HEK293 (cell line): ENCODE measurements at regions not wholly inside any gene's neighbourhood (a gene's known extent, or its start where the extent isn't known, plus 50 kb on each side); places are given as distances from the start of the nearest gene placed in this dataset.
"Not testable (repeated sequence)": the region's sequence is repeated elsewhere in the genome, so short reads cannot be mapped to it uniquely, and the experiment has no call there.

Source experiments
- CTCF ChIA-PET: fragments of 350-600 bp; formaldehyde crosslinking; extraction: SDS; loops from one replicate; lab custom pipeline; 2021; ENCODE audit warnings: antibody characterized with exemption; lab: Yijun Ruan, JAX
- POLR2A ChIA-PET: fragments of 300-600 bp; formaldehyde crosslinking; extraction: SDS; loops from one replicate; lab custom pipeline; 2020; ENCODE audit warnings: antibody characterized with exemption, inconsistent platforms; lab: Yijun Ruan, JAX
- H3K27ac ChIP-seq: fragments of 200-500 bp; sonication (Bioruptor generic); 2 replicates; pipeline ENCODE4 v1.5.1; 2014; ENCODE audit warnings: low read depth, low read length, control low read depth, inconsistent platforms; ENCODE audit errors: extremely low read depth
- H3K36me3 ChIP-seq, 2 experiments: fragments of 200-500 bp in 1 of 2; sonication (Bioruptor generic) in 1 of 2; 1 replicate in 1 of 2; 2 replicates in 1 of 2; pipeline ENCODE4 v1.5.1; 2014 to 2017; ENCODE audit warnings: inconsistent platforms in 2 of 2, low read length in 2 of 2; ENCODE audit not compliant: control insufficient read depth in 2 of 2, insufficient read depth in 1 of 2
- H3K4me1 ChIP-seq: fragments of 200-500 bp; sonication (Bioruptor generic); 2 replicates; pipeline ENCODE4 v1.5.1; 2014; ENCODE audit warnings: mild to moderate bottlenecking, low read length, inconsistent platforms; ENCODE audit not compliant: control insufficient read depth, insufficient read depth
- H3K4me3 ChIP-seq: 2 replicates; pipeline ENCODE4 v1.5.1; 2011; ENCODE audit warnings: low read depth, mild to moderate bottlenecking, control low read depth, low read length, moderate library complexity
- H3K9me3 ChIP-seq: fragments of 200-500 bp; sonication (Bioruptor generic); 2 replicates; pipeline ENCODE4 v1.5.1; 2014; ENCODE audit warnings: low read depth, low read length, inconsistent platforms; ENCODE audit not compliant: control insufficient read depth, insufficient read depth
- HOXC10 ChIP-seq: sonication (generic); formaldehyde crosslinking; IDR thresholded peaks from 2 replicates; pipeline ENCODE4 v1.8.1; 2023; ENCODE audit warnings: mild to moderate bottlenecking, missing genetic modification reagents
- ZBTB17 ChIP-seq: fragments of 450-650 bp; formaldehyde crosslinking; IDR thresholded peaks from 2 replicates; pipeline ENCODE4 v1.5.1; 2016; ENCODE audit warnings: missing biosample characterization, missing genetic modification characterization
- ZFP3 ChIP-seq: fragments of 450-650 bp; formaldehyde crosslinking; IDR thresholded peaks from 2 replicates; pipeline ENCODE4 v1.5.1; 2016; ENCODE audit warnings: low read depth, missing biosample characterization, missing genetic modification characterization
- ZFP69B ChIP-seq: fragments of 450-650 bp; formaldehyde crosslinking; IDR thresholded peaks from 2 replicates; pipeline ENCODE4 v1.5.1; 2016; ENCODE audit warnings: missing biosample characterization, missing genetic modification characterization
- ZNF140 ChIP-seq: fragments of 450-650 bp; formaldehyde crosslinking; IDR thresholded peaks from 2 replicates; pipeline ENCODE4 v1.5.1; 2016; ENCODE audit warnings: missing biosample characterization, missing genetic modification characterization
- ZNF169 ChIP-seq: fragments of 450-650 bp; formaldehyde crosslinking; IDR thresholded peaks from 2 replicates; pipeline ENCODE4 v1.5.1; 2016; ENCODE audit warnings: missing biosample characterization, missing genetic modification characterization
- ZNF184 ChIP-seq: fragments of 450-650 bp; IDR thresholded peaks from 2 replicates; pipeline ENCODE4 v1.5.1; 2018; ENCODE audit warnings: missing biosample characterization, mild to moderate bottlenecking, missing genetic modification characterization
- ZNF214 ChIP-seq: fragments of 450-650 bp; formaldehyde crosslinking; IDR thresholded peaks from 2 replicates; pipeline ENCODE4 v1.5.1; 2017; ENCODE audit warnings: missing biosample characterization, mild to moderate bottlenecking, missing genetic modification characterization, borderline replicate concordance
- ZNF221 ChIP-seq: fragments of 450-650 bp; formaldehyde crosslinking; IDR thresholded peaks from 2 replicates; pipeline ENCODE4 v1.5.1; 2017; ENCODE audit warnings: missing biosample characterization, missing genetic modification characterization, borderline replicate concordance
- ZNF223 ChIP-seq: fragments of 450-650 bp; formaldehyde crosslinking; IDR thresholded peaks from 2 replicates; pipeline ENCODE4 v1.5.1; 2016; ENCODE audit warnings: missing biosample characterization, missing genetic modification characterization
- ZNF248 ChIP-seq: fragments of 450-650 bp; formaldehyde crosslinking; IDR thresholded peaks from 2 replicates; pipeline ENCODE4 v1.5.1; 2017; ENCODE audit warnings: missing biosample characterization, missing genetic modification characterization
- ZNF274 ChIP-seq, 2 experiments: fragments of 200-500 bp in 1 of 2; fragments of 450-650 bp in 1 of 2; sonication (Bioruptor generic) in 1 of 2; formaldehyde crosslinking in 1 of 2; IDR thresholded peaks; 2 replicates each; pipeline versions ENCODE4 v1.5.1 to v1.6.1; 2014 to 2016; ENCODE audit warnings: borderline replicate concordance in 1 of 2, inconsistent platforms in 1 of 2, low read length in 1 of 2, missing biosample characterization in 1 of 2, missing genetic modification characterization in 1 of 2
- ZNF311 ChIP-seq: fragments of 450-650 bp; formaldehyde crosslinking; IDR thresholded peaks from 2 replicates; pipeline ENCODE4 v1.5.1; 2017; ENCODE audit warnings: missing biosample characterization, missing genetic modification characterization, borderline replicate concordance
- ZNF335 ChIP-seq: fragments of 450-650 bp; formaldehyde crosslinking; conservative IDR thresholded peaks from 2 replicates; pipeline ENCODE4 v1.5.1; 2016; ENCODE audit warnings: missing biosample characterization, missing genetic modification characterization
- ZNF341 ChIP-seq: fragments of 450-650 bp; formaldehyde crosslinking; IDR thresholded peaks from 2 replicates; pipeline ENCODE4; 2016; ENCODE audit warnings: low read depth, missing biosample characterization, missing genetic modification characterization
- ZNF658 ChIP-seq: fragments of 450-650 bp; formaldehyde crosslinking; IDR thresholded peaks from 2 replicates; pipeline ENCODE4; 2016; ENCODE audit warnings: missing biosample characterization, missing genetic modification characterization
- ZNF701 ChIP-seq: fragments of 450-650 bp; formaldehyde crosslinking; IDR thresholded peaks from 2 replicates; pipeline ENCODE4 v1.5.1; 2016; ENCODE audit warnings: missing biosample characterization, missing genetic modification characterization
- ZNF776 ChIP-seq: fragments of 450-650 bp; formaldehyde crosslinking; IDR thresholded peaks from 2 replicates; pipeline ENCODE4 v1.5.0; 2017; ENCODE audit warnings: missing biosample characterization, missing genetic modification characterization, borderline replicate concordance
- ZSCAN16 ChIP-seq: fragments of 450-650 bp; formaldehyde crosslinking; IDR thresholded peaks from 2 replicates; pipeline ENCODE4 v1.5.1; 2016; ENCODE audit warnings: missing biosample characterization, missing genetic modification characterization
- TF ChIP-seq, protein P1 (sequence below): sonication (generic); formaldehyde crosslinking; IDR thresholded peaks from 2 replicates; pipeline ENCODE4 v1.8.1; 2022; ENCODE audit warnings: mild to moderate bottlenecking, moderate library complexity, missing genetic modification reagents
- TF ChIP-seq, protein P2 (sequence below): fragments of 450-650 bp; formaldehyde crosslinking; IDR thresholded peaks from 2 replicates; pipeline ENCODE4 v1.5.1; 2016; ENCODE audit warnings: missing biosample characterization, missing genetic modification characterization
- TF ChIP-seq, protein P3 (sequence below): fragments of 450-650 bp; formaldehyde crosslinking; optimal IDR thresholded peaks from 2 replicates; pipeline ENCODE3; 2016; ENCODE audit warnings: missing biosample characterization, mild to moderate bottlenecking, missing genetic modification characterization

DNA sequence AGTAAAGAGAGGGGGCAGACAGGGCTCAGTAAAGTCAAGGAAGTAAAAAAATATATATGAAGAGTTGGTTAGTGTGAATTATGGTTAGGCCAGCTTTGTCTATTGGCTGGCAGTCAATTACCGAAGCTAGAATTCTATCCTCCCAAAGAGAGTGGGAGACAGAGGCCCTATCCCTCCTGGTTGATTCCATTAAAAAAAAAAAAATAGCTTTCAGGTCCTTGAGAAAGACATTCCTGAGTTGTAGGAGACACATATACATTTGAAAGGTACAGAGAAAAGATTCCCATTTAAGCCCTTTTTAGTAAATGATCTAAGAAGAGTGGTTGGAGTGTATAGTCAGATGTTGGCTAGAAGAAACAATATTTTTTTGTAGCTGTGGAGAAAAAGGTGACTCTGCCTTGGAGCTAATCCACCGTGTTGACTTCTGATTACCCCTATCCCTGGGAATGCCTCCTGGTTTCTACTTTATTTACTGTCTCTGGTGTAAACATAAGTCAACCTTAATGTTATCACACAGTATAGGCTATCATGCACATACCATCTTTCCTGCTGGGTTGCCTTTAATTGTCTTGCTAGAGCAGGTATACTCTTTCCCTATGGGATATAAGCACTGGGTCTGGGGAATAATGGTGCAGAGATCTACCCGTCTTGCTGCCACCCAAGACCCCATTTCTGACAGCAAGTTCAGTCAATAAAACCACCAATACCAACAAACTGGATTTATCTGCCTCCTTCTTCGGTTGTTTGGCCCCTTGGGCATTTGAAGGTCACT lies 859.9 kb upstream of the ATXN7L3B start (continued):
- TF ChIP-seq ZNF169 (tag by site-specific recombination) (no peak), ZNF248 (tag by site-specific recombination) (no peak), ZNF658 (no peak), ZBTB17 (tag by site-specific recombination) (no peak), ZNF214 (tag by site-specific recombination) (no peak)

DNA sequence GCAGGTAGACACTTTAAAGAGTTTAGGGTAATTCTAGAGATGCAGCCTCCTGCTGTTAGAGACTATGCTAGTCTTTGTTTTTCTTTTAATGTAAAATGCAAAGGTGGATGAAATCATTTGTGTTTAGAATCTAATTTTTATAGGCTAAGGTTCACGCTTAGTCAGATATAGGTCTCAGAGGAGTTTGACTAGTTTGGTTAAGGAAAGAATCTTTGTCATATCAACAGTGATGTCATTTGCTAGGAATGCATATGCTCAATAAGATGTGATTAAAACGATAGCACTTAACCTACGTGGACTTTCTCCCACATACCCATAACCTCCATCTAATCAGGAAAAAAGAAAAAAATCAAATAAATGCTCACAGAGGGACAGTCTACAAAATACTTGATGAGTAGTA lies 859.3 kb upstream of the ATXN7L3B start:
- no peak overlapping the region for H3K27ac ChIP-seq
- no peaks in the 10 kb centered on the region for H3K36me3 ChIP-seq
- TF ChIP-seq ZNF341 (tag by site-specific recombination), result no peak
- TF ChIP-seq, all 188 proteins: peak for 0
- Histone ChIP-seq H3K4me1 (no peaks in the 10 kb centered on the region), H3K9me3 (no peaks in the 10 kb centered on the region), H3K4me3 (no peak overlapping the region)
- ChIA-PET CTCF (no interaction called here), POLR2A (no interaction called here)

DNA sequence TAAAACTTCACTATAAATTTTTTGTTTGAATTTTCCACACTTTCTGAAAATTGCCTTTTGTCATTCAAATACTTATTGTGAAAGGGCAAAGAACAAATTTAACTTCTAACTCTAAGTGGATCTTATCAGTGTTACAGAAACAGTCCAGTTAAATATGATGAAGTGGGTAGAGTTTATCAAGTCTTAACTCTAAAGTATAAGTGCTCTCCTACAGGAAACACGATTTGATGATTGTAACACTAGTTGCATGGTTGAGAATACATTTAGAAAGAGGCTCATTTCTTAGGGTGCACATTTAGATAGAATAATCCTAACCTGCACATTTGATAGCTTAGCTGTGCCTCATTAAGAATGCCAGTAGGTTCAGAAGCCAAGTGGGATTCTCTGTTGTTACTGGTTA lies 838.3 kb upstream of the ATXN7L3B start:
- Histone ChIP-seq H3K4me1 (no peaks in the 10 kb centered on the region), H3K36me3 (no peaks in the 10 kb centered on the region), H3K4me3 (no peak overlapping the region), H3K9me3 (no peaks in the 10 kb centered on the region), H3K27ac (no peak overlapping the region)
- CTCF ChIA-PET, result no interaction called here
- POLR2A ChIA-PET, result no interaction called here
- TF ChIP-seq, protein P1, sequence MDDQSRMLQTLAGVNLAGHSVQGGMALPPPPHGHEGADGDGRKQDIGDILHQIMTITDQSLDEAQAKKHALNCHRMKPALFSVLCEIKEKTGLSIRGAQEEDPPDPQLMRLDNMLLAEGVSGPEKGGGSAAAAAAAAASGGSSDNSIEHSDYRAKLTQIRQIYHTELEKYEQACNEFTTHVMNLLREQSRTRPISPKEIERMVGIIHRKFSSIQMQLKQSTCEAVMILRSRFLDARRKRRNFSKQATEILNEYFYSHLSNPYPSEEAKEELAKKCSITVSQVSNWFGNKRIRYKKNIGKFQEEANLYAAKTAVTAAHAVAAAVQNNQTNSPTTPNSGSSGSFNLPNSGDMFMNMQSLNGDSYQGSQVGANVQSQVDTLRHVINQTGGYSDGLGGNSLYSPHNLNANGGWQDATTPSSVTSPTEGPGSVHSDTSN (CRISPR knock-in tag), result no peak
- no peak for TF ChIP-seq ZFP69B (tag by site-specific recombination)
- TF ChIP-seq ZNF184 (tag by site-specific recombination), result no peak
- TF ChIP-seq, protein P2, sequence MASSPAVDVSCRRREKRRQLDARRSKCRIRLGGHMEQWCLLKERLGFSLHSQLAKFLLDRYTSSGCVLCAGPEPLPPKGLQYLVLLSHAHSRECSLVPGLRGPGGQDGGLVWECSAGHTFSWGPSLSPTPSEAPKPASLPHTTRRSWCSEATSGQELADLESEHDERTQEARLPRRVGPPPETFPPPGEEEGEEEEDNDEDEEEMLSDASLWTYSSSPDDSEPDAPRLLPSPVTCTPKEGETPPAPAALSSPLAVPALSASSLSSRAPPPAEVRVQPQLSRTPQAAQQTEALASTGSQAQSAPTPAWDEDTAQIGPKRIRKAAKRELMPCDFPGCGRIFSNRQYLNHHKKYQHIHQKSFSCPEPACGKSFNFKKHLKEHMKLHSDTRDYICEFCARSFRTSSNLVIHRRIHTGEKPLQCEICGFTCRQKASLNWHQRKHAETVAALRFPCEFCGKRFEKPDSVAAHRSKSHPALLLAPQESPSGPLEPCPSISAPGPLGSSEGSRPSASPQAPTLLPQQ (tag by site-specific recombination), result no peak
- TF ChIP-seq, protein P3, sequence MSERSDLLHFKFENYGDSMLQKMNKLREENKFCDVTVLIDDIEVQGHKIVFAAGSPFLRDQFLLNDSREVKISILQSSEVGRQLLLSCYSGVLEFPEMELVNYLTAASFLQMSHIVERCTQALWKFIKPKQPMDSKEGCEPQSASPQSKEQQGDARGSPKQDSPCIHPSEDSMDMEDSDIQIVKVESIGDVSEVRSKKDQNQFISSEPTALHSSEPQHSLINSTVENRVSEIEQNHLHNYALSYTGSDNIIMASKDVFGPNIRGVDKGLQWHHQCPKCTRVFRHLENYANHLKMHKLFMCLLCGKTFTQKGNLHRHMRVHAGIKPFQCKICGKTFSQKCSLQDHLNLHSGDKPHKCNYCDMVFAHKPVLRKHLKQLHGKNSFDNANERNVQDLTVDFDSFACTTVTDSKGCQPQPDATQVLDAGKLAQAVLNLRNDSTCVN (tag by site-specific recombination), result no peak
- no peak for TF ChIP-seq ZNF140 (tag by site-specific recombination)
- no peak for TF ChIP-seq ZFP3 (tag by site-specific recombination)

DNA sequence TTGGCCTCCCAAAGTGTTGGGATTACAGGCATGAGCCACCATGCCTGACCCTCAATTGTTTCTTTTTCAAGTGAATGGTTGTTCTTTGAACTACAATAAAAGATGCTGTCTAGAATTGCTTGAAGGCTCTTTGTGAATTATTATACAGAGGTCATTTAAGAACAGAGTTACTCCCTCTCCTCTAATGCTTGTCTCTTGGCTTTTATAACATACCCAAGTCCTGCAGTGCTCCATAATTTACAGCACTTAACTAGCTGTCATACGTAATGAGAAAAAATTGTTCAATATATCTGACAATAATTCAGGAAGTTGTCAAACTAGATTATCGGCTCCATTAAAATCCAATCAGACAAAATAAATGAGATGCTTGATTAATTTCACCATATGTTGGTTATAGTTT lies 823.0 kb upstream of the ATXN7L3B start:
- POLR2A ChIA-PET, result no interaction called here

DNA sequence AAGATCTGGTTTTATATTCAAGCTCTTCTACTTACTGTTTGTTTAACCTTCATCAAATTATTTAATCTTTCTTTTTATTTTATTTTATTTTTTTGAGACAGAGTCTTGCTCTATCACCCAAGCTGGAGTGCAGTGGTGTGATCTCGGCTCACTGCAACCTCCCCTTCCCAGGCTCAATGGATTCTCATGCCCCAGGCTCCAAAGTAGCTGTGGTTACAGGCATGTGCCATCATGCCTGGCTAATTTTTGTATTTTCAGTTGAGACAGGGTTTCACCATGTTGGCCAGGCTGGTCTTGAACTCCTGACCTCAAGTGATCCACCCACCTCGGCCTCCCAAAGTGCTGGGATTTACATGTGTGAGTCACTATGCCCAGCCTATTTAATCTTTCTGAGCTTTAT lies 821.5 kb upstream of the ATXN7L3B start:
- CTCF ChIA-PET, H3K36me3 ChIP-seq, POLR2A ChIA-PET, H3K9me3 ChIP-seq, H3K4me1 ChIP-seq, H3K27ac ChIP-seq, H3K4me3 ChIP-seq: not testable (repeated sequence)

More for the DNA sequence above, 823.0 kb upstream of the ATXN7L3B start:
- Histone ChIP-seq H3K9me3 (no peaks in the 10 kb centered on the region), H3K4me1 (no peaks in the 10 kb centered on the region), H3K4me3 (no peak overlapping the region), H3K36me3 (no peaks in the 10 kb centered on the region), H3K27ac (no peak overlapping the region)
- TF ChIP-seq ZSCAN16 (no peak), ZNF223 (tag by site-specific recombination) (no peak), ZNF335 (tag by site-specific recombination) (no peak), ZNF274 (IDR thresholded peaks at IDR 0.05; ENCODE audit: low read length) (no peak), ZNF274 (tag by site-specific recombination; IDR thresholded peaks at IDR 0.05; ENCODE audit: borderline replicate concordance) (no peak), ZNF701 (tag by site-specific recombination) (no peak), HOXC10 (no peak), ZNF311 (tag by site-specific recombination) (no peak), ZNF221 (tag by site-specific recombination) (no peak), ZNF776 (no peak)
- CTCF ChIA-PET, result no interaction called here
